ENCODE measurements at regions not wholly inside any gene's neighbourhood (a gene's known extent, or its start where the extent isn't known, plus 50 kb on each side); places are given as distances from the start of the nearest gene placed in this dataset.
"Not testable (repeated sequence)": the region's sequence is repeated elsewhere in the genome, so short reads cannot be mapped to it uniquely, and the experiment has no call there.

DNA sequence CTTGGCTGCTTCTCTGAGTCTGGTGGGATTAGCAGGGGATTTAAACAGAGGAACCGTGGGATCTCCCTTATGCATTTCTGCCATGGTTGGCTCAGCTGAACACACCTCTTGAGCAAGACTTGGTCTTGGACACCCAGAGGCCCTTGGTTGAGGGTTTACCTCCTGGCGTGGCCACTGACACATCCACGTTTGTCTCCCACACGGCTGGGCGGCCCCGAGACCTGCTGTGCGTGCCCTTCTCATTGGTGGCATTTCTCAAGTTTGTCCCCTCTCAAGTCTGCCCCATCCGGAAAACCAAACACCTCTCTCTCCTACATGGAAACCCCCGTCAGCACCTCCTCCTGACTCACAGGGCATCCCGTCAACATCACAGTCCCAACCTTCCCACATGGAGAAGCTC lies 66.0 kb upstream of the MUC20 start:
- not testable (repeated sequence) for H3K14ac ChIP-seq (ENCODE audit: low read length in 2 of 2); H3K18ac ChIP-seq (ENCODE audit: low read depth in 1 of 2, low read length in 2 of 2); H2BK15ac ChIP-seq (ENCODE audit: low read depth, poor library complexity, severe bottlenecking); H3K4ac ChIP-seq (ENCODE audit: low read depth in 1 of 2, low read length in 2 of 2); H2BK12ac ChIP-seq (ENCODE audit: low read length in 2 of 2); H3K4me1 ChIP-seq (ENCODE audit: control insufficient read depth, insufficient read depth, low read depth, low read length); H2AK5ac ChIP-seq (ENCODE audit: low read length, severe bottlenecking); H2BK120ac ChIP-seq (ENCODE audit: low read depth, low read length); H3K4me3 ChIP-seq (ENCODE audit: insufficient read depth in 1 of 2, low read depth in 1 of 2, low read length in 2 of 2); H2BK5ac ChIP-seq (ENCODE audit: low read depth, low read length, poor library complexity, severe bottlenecking); H4K91ac ChIP-seq (ENCODE audit: low read length); H3K23ac ChIP-seq (ENCODE audit: low read length in 2 of 2); H3K36me3 ChIP-seq (ENCODE audit: control insufficient read depth in 1 of 2, insufficient read depth in 2 of 2, low read depth in 1 of 2, low read length in 2 of 2); H3K27ac ChIP-seq (ENCODE audit: low read length, poor library complexity, severe bottlenecking); H4K8ac ChIP-seq (ENCODE audit: low read length); H3K4me2 ChIP-seq (ENCODE audit: low read length, poor library complexity, severe bottlenecking); H2AFZ ChIP-seq (ENCODE audit: low read depth, low read length); H3K27me3 ChIP-seq (ENCODE audit: control insufficient read depth in 1 of 2, insufficient read depth in 1 of 2, low read length in 2 of 2); DNase-seq; H3K9ac ChIP-seq (ENCODE audit: low read length); H3K79me1 ChIP-seq (replicated peaks; ENCODE audit: low read length, poor library complexity, severe bottlenecking); H3K9me3 ChIP-seq (ENCODE audit: control insufficient read depth, low read length)
- no CpG with 5 or more reads among the region's 10 CpGs for WGBS

- H4K91ac ChIP-seq (ENCODE audit: low read length); H3K4me2 ChIP-seq (ENCODE audit: low read length, poor library complexity, severe bottlenecking); H2AK5ac ChIP-seq (ENCODE audit: low read length, severe bottlenecking); H3K9ac ChIP-seq (ENCODE audit: low read length); H2BK15ac ChIP-seq (ENCODE audit: low read depth, poor library complexity, severe bottlenecking); H3K18ac ChIP-seq (ENCODE audit: low read depth in 1 of 2, low read length in 2 of 2); H3K79me1 ChIP-seq (replicated peaks; ENCODE audit: low read length, poor library complexity, severe bottlenecking); H3K23ac ChIP-seq (ENCODE audit: low read length in 2 of 2); H3K9me3 ChIP-seq (ENCODE audit: control insufficient read depth, low read length); H3K4ac ChIP-seq (ENCODE audit: low read depth in 1 of 2, low read length in 2 of 2); H3K36me3 ChIP-seq (ENCODE audit: control insufficient read depth in 1 of 2, insufficient read depth in 2 of 2, low read depth in 1 of 2, low read length in 2 of 2); H2BK5ac ChIP-seq (ENCODE audit: low read depth, low read length, poor library complexity, severe bottlenecking); H3K4me3 ChIP-seq (ENCODE audit: insufficient read depth in 1 of 2, low read depth in 1 of 2, low read length in 2 of 2); H3K27me3 ChIP-seq (ENCODE audit: control insufficient read depth in 1 of 2, insufficient read depth in 1 of 2, low read length in 2 of 2); H3K14ac ChIP-seq (ENCODE audit: low read length in 2 of 2); H2AFZ ChIP-seq (ENCODE audit: low read depth, low read length); H2BK120ac ChIP-seq (ENCODE audit: low read depth, low read length); DNase-seq; H2BK12ac ChIP-seq (ENCODE audit: low read length in 2 of 2); H4K8ac ChIP-seq (ENCODE audit: low read length); H3K27ac ChIP-seq (ENCODE audit: low read length, poor library complexity, severe bottlenecking); H3K4me1 ChIP-seq (ENCODE audit: control insufficient read depth, insufficient read depth, low read depth, low read length): not testable (repeated sequence)
- WGBS: no CpG with 5 or more reads among the region's 15 CpGs
Measured at GRCh38 chr3:195654138-195654537, 66.6 kb upstream of the MUC20 start.

- DNase-seq: peak; percentile 23
- H3K9me3 ChIP-seq (ENCODE audit: control insufficient read depth, low read length); H3K18ac ChIP-seq (ENCODE audit: low read depth in 1 of 2, low read length in 2 of 2); H2BK5ac ChIP-seq (ENCODE audit: low read depth, low read length, poor library complexity, severe bottlenecking); H3K79me1 ChIP-seq (replicated peaks; ENCODE audit: low read length, poor library complexity, severe bottlenecking); H3K4me1 ChIP-seq (ENCODE audit: control insufficient read depth, insufficient read depth, low read depth, low read length); H3K27ac ChIP-seq (ENCODE audit: low read length, poor library complexity, severe bottlenecking); H3K14ac ChIP-seq (ENCODE audit: low read length in 2 of 2); H3K23ac ChIP-seq (ENCODE audit: low read length in 2 of 2); H2BK12ac ChIP-seq (ENCODE audit: low read length in 2 of 2); H2AFZ ChIP-seq (ENCODE audit: low read depth, low read length); H3K9ac ChIP-seq (ENCODE audit: low read length); H2BK15ac ChIP-seq (ENCODE audit: low read depth, poor library complexity, severe bottlenecking); H4K91ac ChIP-seq (ENCODE audit: low read length); H3K4me3 ChIP-seq (ENCODE audit: insufficient read depth in 1 of 2, low read depth in 1 of 2, low read length in 2 of 2); H3K4me2 ChIP-seq (ENCODE audit: low read length, poor library complexity, severe bottlenecking); H2AK5ac ChIP-seq (ENCODE audit: low read length, severe bottlenecking); H3K4ac ChIP-seq (ENCODE audit: low read depth in 1 of 2, low read length in 2 of 2); H4K8ac ChIP-seq (ENCODE audit: low read length); H3K27me3 ChIP-seq (ENCODE audit: control insufficient read depth in 1 of 2, insufficient read depth in 1 of 2, low read length in 2 of 2); H2BK120ac ChIP-seq (ENCODE audit: low read depth, low read length); H3K36me3 ChIP-seq (ENCODE audit: control insufficient read depth in 1 of 2, insufficient read depth in 2 of 2, low read depth in 1 of 2, low read length in 2 of 2): not testable (repeated sequence)
- no CpG with 5 or more reads among the region's 14 CpGs for WGBS
Measured at GRCh38 chr3:195653641-195654040, 67.1 kb upstream of the MUC20 start.

DNA sequence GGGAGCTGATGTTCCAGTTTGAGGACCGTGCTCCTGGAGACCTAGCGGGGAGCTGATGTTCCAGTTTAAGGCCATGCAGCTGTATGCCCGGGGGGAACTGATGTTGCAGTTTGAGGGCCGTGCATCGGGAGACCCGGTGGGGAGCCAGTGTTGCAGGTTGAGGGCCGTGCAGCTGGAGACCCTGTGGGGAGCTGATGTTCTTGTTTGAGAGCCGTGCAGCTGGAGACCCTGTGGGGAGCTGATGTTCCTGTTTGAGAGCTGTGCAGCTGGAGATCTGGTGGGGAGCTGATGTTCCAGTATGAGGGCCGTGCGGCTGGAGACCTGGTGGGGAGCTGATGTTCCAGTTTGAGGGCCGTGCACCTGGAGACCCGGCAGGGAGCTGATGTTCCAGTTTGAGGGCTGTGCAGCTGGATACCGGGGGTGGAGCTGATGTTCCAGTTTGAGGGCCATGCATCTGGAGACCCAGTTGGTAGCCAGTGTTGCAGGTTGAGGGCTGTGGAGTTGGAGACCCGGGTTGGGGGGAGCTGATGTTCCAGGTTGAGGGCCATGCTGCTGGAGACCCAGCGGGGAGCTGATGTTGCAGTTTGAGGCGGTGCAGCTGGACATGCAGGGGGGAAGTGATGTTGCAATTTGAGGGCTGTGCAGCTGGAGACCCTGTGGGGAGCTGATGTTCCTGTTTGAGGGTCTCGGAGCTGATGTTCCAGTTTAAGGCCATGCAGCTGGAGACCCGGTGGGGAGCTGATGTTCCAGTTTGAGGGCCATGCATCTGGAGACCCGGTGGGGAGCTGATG lies 64.4 kb upstream of the APOD start:
- not testable (repeated sequence) for H2AK5ac ChIP-seq (ENCODE audit: low read length, severe bottlenecking); H3K4ac ChIP-seq (ENCODE audit: low read depth in 1 of 2, low read length in 2 of 2); H3K9ac ChIP-seq (ENCODE audit: low read length); H2BK12ac ChIP-seq (ENCODE audit: low read length in 2 of 2); H2BK5ac ChIP-seq (ENCODE audit: low read depth, low read length, poor library complexity, severe bottlenecking); DNase-seq; H3K36me3 ChIP-seq (ENCODE audit: control insufficient read depth in 1 of 2, insufficient read depth in 2 of 2, low read depth in 1 of 2, low read length in 2 of 2); H3K4me3 ChIP-seq (ENCODE audit: insufficient read depth in 1 of 2, low read depth in 1 of 2, low read length in 2 of 2); H2AFZ ChIP-seq (ENCODE audit: low read depth, low read length); H3K79me1 ChIP-seq (replicated peaks; ENCODE audit: low read length, poor library complexity, severe bottlenecking); H3K23ac ChIP-seq (ENCODE audit: low read length in 2 of 2); H3K18ac ChIP-seq (ENCODE audit: low read depth in 1 of 2, low read length in 2 of 2); H3K27ac ChIP-seq (ENCODE audit: low read length, poor library complexity, severe bottlenecking); H2BK15ac ChIP-seq (ENCODE audit: low read depth, poor library complexity, severe bottlenecking); H3K4me2 ChIP-seq (ENCODE audit: low read length, poor library complexity, severe bottlenecking); H3K4me1 ChIP-seq (ENCODE audit: control insufficient read depth, insufficient read depth, low read depth, low read length); H4K91ac ChIP-seq (ENCODE audit: low read length); H4K8ac ChIP-seq (ENCODE audit: low read length); H2BK120ac ChIP-seq (ENCODE audit: low read depth, low read length); H3K9me3 ChIP-seq (ENCODE audit: control insufficient read depth, low read length); H3K14ac ChIP-seq (ENCODE audit: low read length in 2 of 2); H3K27me3 ChIP-seq (ENCODE audit: control insufficient read depth in 1 of 2, insufficient read depth in 1 of 2, low read length in 2 of 2)
- 89% methylated on average over 12 of the region's 19 CpGs for WGBS

All from mesenchymal stem cell (in vitro differentiated cells and primary cell).